Ovary (tissue), 3 donors: ENCODE measurements at regions not wholly inside any gene's neighbourhood (a gene's known extent, or its start where the extent isn't known, plus 50 kb on each side); places are given as distances from the start of the nearest gene placed in this dataset.

Experiments
- CTCF ChIP-seq, 3 donors: fragments of 450-650 bp in 2 of 3; fragments of 200-600 bp in 1 of 3; IDR thresholded peaks; one replicate each; pipeline versions ENCODE4 v1.5.1 to v1.8.0; 2016 to 2022; ENCODE audit warnings: antibody characterized with exemption in 3 of 3, mild to moderate bottlenecking in 1 of 3
- EP300 ChIP-seq: sonication (generic); formaldehyde crosslinking; IDR thresholded peaks from one replicate; pipeline ENCODE4 v1.6.1; 2017; ENCODE audit warnings: antibody characterized with exemption
- donor health status: DM: no; HTN: no; CAD: no.

- TF ChIP-seq CTCF (IDR thresholded peaks at IDR 0.05) (no peak), EP300 (no peak)
These were observed 388.8 kb downstream of the ZSWIM6 start for GRCh38 chr5:61720829-61721228.
